Fibroblast of skin of left quadriceps (primary cell): ENCODE measurements at regions not wholly inside any gene's neighbourhood (a gene's known extent, or its start where the extent isn't known, plus 50 kb on each side); places are given as distances from the start of the nearest gene placed in this dataset.

ENCODE experiments used
- DNase-seq, 2 experiments: peaks; one replicate each; pipeline ENCODE4 v3.0.0-alpha.2; 2013; ENCODE audit warnings: low read depth in 2 of 2

- DNase-seq = no peak
Measured at GRCh38 chr13:83601539-83601938, 280.7 kb downstream of the SLITRK1 start.

- no peak for DNase-seq
Measured at GRCh38 chr13:83592095-83592494, 290.2 kb downstream of the SLITRK1 start.

- no peak for DNase-seq
Measured at GRCh38 chr13:83589814-83590213, 292.5 kb downstream of the SLITRK1 start.

- DNase-seq = no peak
Measured at GRCh38 chr13:83577183-83577582, 305.1 kb downstream of the SLITRK1 start.

- DNase-seq = no peak
Measured at GRCh38 chr13:83568019-83568418, 314.3 kb downstream of the SLITRK1 start.

GRCh38 chr13:83563499-83563898 is 318.8 kb downstream of the SLITRK1 start:
- no peak for DNase-seq

GRCh38 chr13:83557845-83558244 is 324.4 kb downstream of the SLITRK1 start:
- DNase-seq = no peak

GRCh38 chr13:83549671-83550070 is 332.6 kb downstream of the SLITRK1 start:
- no peak for DNase-seq

GRCh38 chr13:83547043-83547442 is 335.2 kb downstream of the SLITRK1 start:
- DNase-seq = no peak

GRCh38 chr13:83546476-83546875 is 335.8 kb downstream of the SLITRK1 start:
- no peak for DNase-seq

- DNase-seq = no peak
Measured at GRCh38 chr13:83538636-83539035, 343.6 kb downstream of the SLITRK1 start.

- no peak for DNase-seq
Measured at GRCh38 chr13:83536941-83537340, 345.3 kb downstream of the SLITRK1 start.

- no peak for DNase-seq
Measured at GRCh38 chr13:83536153-83536552, 346.1 kb downstream of the SLITRK1 start.

GRCh38 chr13:83532809-83533208 is 349.5 kb downstream of the SLITRK1 start:
- no peak for DNase-seq

- no peak for DNase-seq
Measured at GRCh38 chr13:83531022-83531421, 351.3 kb downstream of the SLITRK1 start.

- DNase-seq = no peak
Measured at GRCh38 chr13:83516781-83517180, 365.5 kb downstream of the SLITRK1 start.

- peak; percentile 3 to 10 for DNase-seq
Measured at GRCh38 chr13:83515268-83516015, 366.8 kb downstream of the SLITRK1 start.

- no peak for DNase-seq
Measured at GRCh38 chr13:83508771-83509301, 373.4 kb downstream of the SLITRK1 start.

GRCh38 chr13:83503424-83503823 is 378.9 kb downstream of the SLITRK1 start:
- peak; percentile 26 to 42 for DNase-seq

- DNase-seq = no peak
Measured at GRCh38 chr13:83499286-83499685, 383.0 kb downstream of the SLITRK1 start.

- DNase-seq = peak; percentile 26 to 34
Measured at GRCh38 chr13:83498481-83499190, 383.6 kb downstream of the SLITRK1 start.

GRCh38 chr13:83498045-83498444 is 384.2 kb downstream of the SLITRK1 start:
- DNase-seq = no peak

GRCh38 chr13:83496501-83496900 is 385.8 kb downstream of the SLITRK1 start:
- DNase-seq = no peak
